ENCODE measurements at regions not wholly inside any gene's neighbourhood (a gene's known extent, or its start where the extent isn't known, plus 50 kb on each side); places are given as distances from the start of the nearest gene placed in this dataset.
"Not testable (repeated sequence)": the region's sequence is repeated elsewhere in the genome, so short reads cannot be mapped to it uniquely, and the experiment has no call there.

DNA sequence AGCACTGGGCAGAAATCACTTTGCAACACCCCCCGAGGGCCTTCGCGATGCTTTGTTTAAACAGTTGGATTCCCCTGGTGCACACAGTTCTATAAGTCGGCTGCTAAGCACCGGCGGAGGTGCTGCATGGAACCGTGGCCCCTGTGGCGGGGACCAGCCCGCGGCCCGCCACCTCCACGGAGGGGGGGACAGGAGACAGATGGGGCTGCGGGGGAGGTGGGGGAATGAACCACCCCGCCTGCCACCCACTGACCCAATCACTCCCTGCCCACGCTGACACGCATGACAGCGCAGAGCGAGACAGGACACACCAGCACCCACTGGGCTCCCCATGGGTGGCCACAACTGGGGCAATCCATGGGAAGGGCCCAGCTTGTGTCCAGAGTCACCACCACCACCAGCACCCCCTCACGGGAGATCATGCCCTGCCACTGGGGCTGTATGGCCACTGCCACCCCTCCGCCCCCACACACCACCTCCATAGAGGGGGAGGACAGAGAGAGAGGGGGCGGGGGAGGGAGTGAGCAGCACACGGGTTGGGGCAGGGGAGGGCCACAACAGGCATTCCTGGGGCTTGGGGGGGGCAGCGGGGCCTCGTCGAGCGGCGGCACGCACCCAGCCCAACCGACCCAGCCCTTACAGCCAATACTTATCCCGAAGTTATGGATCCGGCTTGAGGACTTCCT is 118.3 kb upstream of the ANKRD30BL start:
- H3K27ac Mint-ChIP-seq = no peak overlapping the region
- ATAC-seq (replicated peaks) (no peak), DNase-seq (no peak)
- no peaks in the 10 kb centered on the region for H3K27me3 Mint-ChIP-seq
- H3K4me1 Mint-ChIP-seq (ENCODE audit: low read depth in 2 of 2) = no peaks in the 10 kb centered on the region
- peaks cover 15 to 18% of the 10 kb centered on the region in 2 donors for H3K9me3 Mint-ChIP-seq
- no peak overlapping the region for H3K4me3 Mint-ChIP-seq
- H3K36me3 Mint-ChIP-seq (ENCODE audit: insufficient read depth) = no peaks in the 10 kb centered on the region

GRCh38 chr2:132280912-132281311 is 119.2 kb upstream of the ANKRD30BL start:
- DNase-seq (no peak), ATAC-seq (replicated peaks) (no peak)
- no peak overlapping the region for H3K4me3 Mint-ChIP-seq
- H3K27me3 Mint-ChIP-seq = no peaks in the 10 kb centered on the region
- no peak overlapping the region for H3K27ac Mint-ChIP-seq
- no peaks in the 10 kb centered on the region for H3K4me1 Mint-ChIP-seq (ENCODE audit: low read depth in 2 of 2)
- H3K9me3 Mint-ChIP-seq = peaks cover 15 to 18% of the 10 kb centered on the region in 2 donors
- no peaks in the 10 kb centered on the region for H3K36me3 Mint-ChIP-seq (ENCODE audit: insufficient read depth)

DNA sequence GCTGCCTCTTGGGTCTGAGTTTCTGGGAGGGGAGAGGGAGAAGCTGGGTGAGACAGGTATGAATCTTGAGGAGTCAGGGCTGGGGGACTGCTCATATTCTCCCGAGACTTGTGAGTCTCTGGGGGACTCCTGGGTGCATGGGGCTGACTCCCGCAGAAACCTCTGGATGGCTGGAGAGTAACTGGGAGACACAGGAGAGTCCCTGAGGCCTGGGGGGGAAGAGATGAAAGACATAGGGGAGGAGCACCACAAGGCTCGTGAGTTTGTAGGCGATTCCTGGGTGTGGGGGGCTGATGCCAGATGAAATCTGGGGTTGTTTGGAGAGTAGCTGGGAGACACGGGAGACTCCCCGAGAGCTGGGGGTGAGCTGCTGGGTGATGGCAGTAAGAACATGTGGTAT is 120.4 kb upstream of the ANKRD30BL start:
- not testable (repeated sequence) for H3K36me3 Mint-ChIP-seq (ENCODE audit: insufficient read depth); H3K4me3 Mint-ChIP-seq; H3K27me3 Mint-ChIP-seq; DNase-seq; ATAC-seq (replicated peaks); H3K4me1 Mint-ChIP-seq (ENCODE audit: low read depth in 2 of 2); H3K27ac Mint-ChIP-seq
- peaks cover 11 to 18% of the 10 kb centered on the region in 2 donors for H3K9me3 Mint-ChIP-seq

DNA sequence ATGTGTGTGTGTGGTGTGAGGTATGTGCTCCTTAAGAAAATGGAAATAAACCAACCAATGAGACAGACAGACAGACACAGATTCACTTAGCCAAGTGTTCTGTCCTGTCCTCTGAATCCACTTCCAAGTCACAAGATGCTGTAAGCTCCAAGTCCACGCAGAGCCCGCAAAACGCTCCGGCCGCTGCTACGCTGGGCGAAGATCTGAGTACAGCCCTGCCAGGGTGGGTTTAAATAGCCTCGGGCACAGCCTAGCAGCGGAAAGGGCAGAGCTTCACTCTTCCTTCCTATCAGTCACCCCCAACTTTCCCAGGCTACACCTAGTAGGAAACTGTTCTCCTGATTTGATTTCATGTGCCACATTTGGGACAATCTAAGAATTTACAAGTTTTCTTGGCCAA is 121.2 kb upstream of the ANKRD30BL start:
- Mint-ChIP-seq H3K27ac (no peak overlapping the region), H3K36me3 (ENCODE audit: insufficient read depth) (no peaks in the 10 kb centered on the region), H3K4me1 (ENCODE audit: low read depth in 2 of 2) (no peaks in the 10 kb centered on the region), H3K27me3 (no peaks in the 10 kb centered on the region), H3K9me3 (peaks cover 11 to 14% of the 10 kb centered on the region in 2 donors), H3K4me3 (no peak overlapping the region)
- ATAC-seq (replicated peaks) (no peak), DNase-seq (no peak)

GRCh38 chr2:132286289-132286911 is 124.6 kb upstream of the ANKRD30BL start:
- H3K9me3 Mint-ChIP-seq; H3K36me3 Mint-ChIP-seq (ENCODE audit: insufficient read depth); H3K27me3 Mint-ChIP-seq; H3K27ac Mint-ChIP-seq; H3K4me3 Mint-ChIP-seq; DNase-seq; ATAC-seq (replicated peaks); H3K4me1 Mint-ChIP-seq (ENCODE audit: low read depth in 2 of 2): not testable (repeated sequence)

DNA sequence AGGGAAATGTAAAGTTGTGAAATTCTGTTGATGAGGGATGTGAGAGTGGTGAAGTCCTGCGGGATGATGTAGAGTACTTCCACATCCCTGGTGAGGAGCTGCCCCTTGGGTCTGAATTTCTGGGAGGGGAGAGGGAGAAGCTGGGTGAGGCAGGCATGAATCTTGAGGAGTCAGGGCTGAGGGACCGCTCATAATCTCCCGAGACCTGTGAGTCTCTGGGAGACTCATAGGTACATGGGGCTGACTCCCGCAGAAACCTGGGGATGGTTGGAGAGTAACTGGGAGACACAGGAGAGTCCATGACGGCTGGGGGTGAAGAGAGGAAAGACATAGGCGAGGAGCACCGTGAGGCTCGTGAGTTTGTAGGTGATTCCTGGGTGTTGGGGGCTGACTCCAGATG is 126.2 kb upstream of the ANKRD30BL start:
- ATAC-seq (replicated peaks); H3K27ac Mint-ChIP-seq; DNase-seq; H3K4me3 Mint-ChIP-seq; H3K36me3 Mint-ChIP-seq (ENCODE audit: insufficient read depth); H3K27me3 Mint-ChIP-seq; H3K4me1 Mint-ChIP-seq (ENCODE audit: low read depth in 2 of 2); H3K9me3 Mint-ChIP-seq: not testable (repeated sequence)

GRCh38 chr2:132289138-132289537 is 127.4 kb upstream of the ANKRD30BL start:
- not testable (repeated sequence) for H3K27me3 Mint-ChIP-seq; ATAC-seq (replicated peaks)

GRCh38 chr2:132289812-132290211 is 126.8 kb upstream of the GPR39 start:
- H3K36me3 Mint-ChIP-seq (ENCODE audit: insufficient read depth); H3K4me3 Mint-ChIP-seq; ATAC-seq (replicated peaks); H3K27me3 Mint-ChIP-seq; H3K4me1 Mint-ChIP-seq (ENCODE audit: low read depth in 2 of 2); H3K9me3 Mint-ChIP-seq; DNase-seq; H3K27ac Mint-ChIP-seq: not testable (repeated sequence)

More at GRCh38 chr2:132289138-132289537, 127.4 kb upstream of the ANKRD30BL start:
- H3K4me3 Mint-ChIP-seq; H3K36me3 Mint-ChIP-seq (ENCODE audit: insufficient read depth); H3K27ac Mint-ChIP-seq; H3K4me1 Mint-ChIP-seq (ENCODE audit: low read depth in 2 of 2); DNase-seq; H3K9me3 Mint-ChIP-seq: not testable (repeated sequence)

DNA sequence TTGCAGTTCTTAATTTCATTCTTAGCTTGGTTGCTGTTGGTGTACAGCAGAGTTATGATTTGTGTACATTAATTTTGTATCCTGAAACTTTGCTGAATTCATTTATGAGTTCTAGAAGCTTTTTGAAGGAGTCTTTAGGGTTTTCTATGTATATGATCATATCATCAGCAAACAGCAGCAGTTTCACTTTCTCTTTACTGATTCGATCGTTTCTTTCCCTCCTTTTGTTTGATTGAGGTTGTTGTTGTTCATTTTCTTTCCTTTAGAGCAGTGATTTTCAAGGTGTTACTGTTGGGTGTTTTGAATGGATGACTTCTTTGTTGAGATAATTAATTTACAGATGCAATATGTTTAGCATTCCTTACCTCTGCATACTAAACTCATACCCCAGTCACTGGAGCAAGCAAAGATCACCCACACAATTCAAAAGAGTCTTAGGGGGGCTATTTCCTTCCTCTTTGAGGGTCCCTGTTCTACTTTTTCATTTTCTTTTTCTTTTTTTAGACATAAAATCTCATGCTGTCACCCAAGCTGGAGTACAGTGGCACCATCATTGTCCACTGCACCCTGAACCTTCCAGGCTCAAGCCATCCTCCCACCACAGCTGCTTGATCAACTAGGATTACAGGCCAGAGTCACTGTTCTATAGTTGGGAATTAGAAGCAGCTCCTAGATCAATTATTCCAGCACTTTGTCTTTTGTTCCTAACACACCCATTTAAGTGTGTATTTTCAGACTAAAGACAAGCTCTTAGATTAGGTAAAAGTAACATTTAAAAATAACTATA is 115.8 kb upstream of the GPR39 start:
- H3K36me3 Mint-ChIP-seq (ENCODE audit: insufficient read depth); H3K4me1 Mint-ChIP-seq (ENCODE audit: low read depth in 2 of 2); H3K27me3 Mint-ChIP-seq; DNase-seq; ATAC-seq (replicated peaks): not testable (repeated sequence)
- peak overlapping the region in 1 of 2 donors; percentile 38 for H3K27ac Mint-ChIP-seq
- peaks cover 2 to 13% of the 10 kb centered on the region in 2 donors for H3K9me3 Mint-ChIP-seq
- H3K4me3 Mint-ChIP-seq = peak overlapping the region; percentile 35 to 61

DNA sequence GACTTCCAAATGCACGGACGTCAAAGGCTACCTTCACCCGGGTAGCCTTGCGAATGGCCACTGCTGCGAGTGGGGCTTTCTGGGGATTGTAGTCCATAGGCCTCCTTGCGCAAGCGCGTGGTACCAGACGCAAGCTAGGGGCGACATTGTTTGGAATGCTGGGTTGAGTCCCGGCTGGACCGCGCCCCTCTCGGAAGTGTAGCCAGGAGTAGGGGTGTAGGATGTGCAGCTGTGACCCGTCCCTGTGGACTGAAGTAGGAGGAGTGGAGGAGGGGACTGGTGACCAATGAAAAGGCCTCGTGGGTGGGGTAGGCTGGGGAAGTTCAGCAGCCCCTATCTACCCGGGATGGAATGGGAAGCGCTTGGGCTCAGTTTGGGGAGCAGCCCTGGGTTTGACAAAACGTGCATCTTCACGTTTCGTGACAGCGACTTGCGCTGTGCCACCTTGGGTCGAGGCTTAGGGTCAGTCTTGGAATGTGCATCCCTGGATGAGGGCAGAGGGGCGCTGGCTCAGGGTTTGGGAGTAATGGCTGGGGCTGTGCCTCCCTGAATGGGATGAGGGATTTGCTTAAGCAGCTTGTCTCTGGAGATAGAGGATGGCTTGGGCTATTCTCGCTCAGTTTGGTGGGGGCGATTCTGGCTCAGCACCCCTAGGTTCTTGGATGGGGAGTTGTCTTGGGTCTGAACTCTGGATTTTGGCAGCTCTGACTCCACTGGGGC is 111.8 kb upstream of the GPR39 start:
- H3K4me1 Mint-ChIP-seq (ENCODE audit: low read depth in 2 of 2); H3K27me3 Mint-ChIP-seq; H3K36me3 Mint-ChIP-seq (ENCODE audit: insufficient read depth); H3K27ac Mint-ChIP-seq; DNase-seq; ATAC-seq (replicated peaks); H3K9me3 Mint-ChIP-seq: not testable (repeated sequence)
- H3K4me3 Mint-ChIP-seq = peak overlapping the region in 1 of 2 donors; percentile 12

GRCh38 chr2:132307613-132308198 is 108.9 kb upstream of the GPR39 start:
- not testable (repeated sequence) for ATAC-seq (replicated peaks); DNase-seq; H3K27me3 Mint-ChIP-seq; H3K27ac Mint-ChIP-seq; H3K9me3 Mint-ChIP-seq; H3K4me1 Mint-ChIP-seq (ENCODE audit: low read depth in 2 of 2); H3K4me3 Mint-ChIP-seq; H3K36me3 Mint-ChIP-seq (ENCODE audit: insufficient read depth)

DNA sequence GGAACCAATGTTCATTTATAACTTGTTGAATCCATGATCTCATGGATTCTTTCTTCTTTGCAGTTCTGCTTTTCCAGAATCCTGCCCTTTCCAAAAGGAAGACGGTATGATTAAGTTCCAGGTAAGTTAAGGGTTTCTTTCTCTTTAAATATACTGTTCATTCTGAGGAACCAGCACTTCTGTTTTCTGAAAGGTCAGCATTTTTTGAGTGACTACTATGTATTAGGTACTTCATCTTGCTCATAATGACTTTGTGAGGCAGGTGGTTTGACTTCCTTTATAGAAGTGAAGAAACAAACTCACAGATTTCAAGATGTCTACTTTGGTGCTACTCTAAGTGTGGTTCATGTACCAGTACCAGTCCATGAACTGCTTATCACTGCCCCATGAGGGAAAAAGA is 107.4 kb upstream of the GPR39 start:
- not testable (repeated sequence) for ATAC-seq (replicated peaks); H3K27ac Mint-ChIP-seq; H3K4me3 Mint-ChIP-seq; H3K4me1 Mint-ChIP-seq (ENCODE audit: low read depth in 2 of 2); H3K27me3 Mint-ChIP-seq; H3K9me3 Mint-ChIP-seq; H3K36me3 Mint-ChIP-seq (ENCODE audit: insufficient read depth); DNase-seq

DNA sequence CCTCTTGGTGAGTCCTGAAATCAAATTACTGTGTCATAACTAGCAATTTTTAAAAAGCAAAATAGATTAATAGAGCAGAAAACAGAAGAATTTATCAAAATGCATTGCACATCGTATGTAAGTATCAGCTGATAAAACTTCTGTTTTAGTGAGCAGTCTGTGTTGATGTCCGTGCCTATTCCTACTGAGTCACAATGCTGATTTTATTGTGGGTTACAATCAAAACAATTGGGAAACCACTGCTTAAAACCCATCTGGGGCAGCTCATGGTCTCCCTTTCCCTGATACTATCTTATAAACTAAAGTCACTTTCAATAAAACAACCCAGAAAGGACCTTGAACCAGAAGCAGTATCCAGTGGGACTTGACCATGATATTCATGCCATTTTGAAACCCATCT is 101.1 kb upstream of the GPR39 start:
- ATAC-seq (replicated peaks); H3K9me3 Mint-ChIP-seq; DNase-seq; H3K36me3 Mint-ChIP-seq (ENCODE audit: insufficient read depth); H3K4me1 Mint-ChIP-seq (ENCODE audit: low read depth in 2 of 2); H3K27me3 Mint-ChIP-seq; H3K4me3 Mint-ChIP-seq; H3K27ac Mint-ChIP-seq: not testable (repeated sequence)

Measured in effector memory CD8-positive, alpha-beta T cell (primary cell).